ENCODE measurements at regions not wholly inside any gene's neighbourhood (a gene's known extent, or its start where the extent isn't known, plus 50 kb on each side); places are given as distances from the start of the nearest gene placed in this dataset.

DNA sequence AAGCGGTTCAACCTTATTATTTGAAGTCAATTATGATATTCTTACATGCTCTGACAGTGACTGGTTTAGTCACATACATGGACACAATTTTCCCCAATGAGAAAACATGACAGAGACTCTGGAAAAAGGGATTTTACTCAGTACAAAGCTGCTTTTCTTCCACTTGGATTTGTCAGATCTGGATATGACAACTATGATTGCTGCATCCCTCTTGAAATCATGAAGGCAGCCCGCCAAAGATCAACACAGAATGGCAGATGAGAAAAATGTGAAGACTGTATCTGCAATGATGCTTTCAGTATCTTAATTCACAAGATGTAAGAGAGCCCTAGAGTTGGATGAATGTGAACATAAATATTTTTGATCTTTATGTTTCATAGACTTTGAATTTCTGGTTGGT lies 439.6 kb downstream of the CDH8 start:
- DNase-seq (ENCODE audit: low spot score), result no peak

DNA sequence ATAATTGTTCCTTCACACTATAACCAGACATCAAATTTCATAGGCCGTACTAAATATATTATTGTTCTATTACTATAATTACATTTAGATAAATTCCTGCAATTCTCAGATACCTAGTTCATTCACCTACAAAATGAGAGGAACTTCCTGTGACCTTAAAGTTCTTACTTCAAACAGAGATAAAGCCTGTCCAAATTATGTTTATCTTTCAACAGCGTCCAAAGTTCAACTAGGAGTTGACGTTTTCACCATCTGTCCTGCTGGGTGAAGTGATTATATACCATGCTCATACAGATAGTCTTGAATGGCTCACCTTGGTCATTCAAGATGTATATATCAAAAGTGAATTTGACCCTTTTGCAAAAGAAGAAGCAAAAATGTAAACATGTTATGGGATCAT lies 440.6 kb downstream of the CDH8 start:
- no peak for DNase-seq (ENCODE audit: low spot score)

DNA sequence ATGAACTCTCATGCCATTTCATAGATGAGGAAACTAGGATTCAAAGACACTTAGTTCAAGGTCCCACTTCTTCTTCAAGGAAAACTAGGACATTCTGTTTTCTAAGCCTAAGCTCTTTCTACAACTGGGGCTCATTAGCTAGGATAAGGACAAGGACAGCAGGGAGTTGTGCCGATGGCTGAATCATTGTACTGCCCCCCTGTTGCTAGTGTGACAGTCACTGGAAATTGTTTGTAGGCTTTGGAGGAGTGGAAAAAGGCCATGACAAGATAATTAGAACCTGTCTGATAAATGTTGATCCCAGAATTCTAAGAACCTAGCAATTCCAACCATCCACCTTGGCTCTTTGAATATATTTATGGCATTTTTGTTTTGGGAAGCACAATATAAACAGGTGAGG lies 445.7 kb downstream of the CDH8 start:
- DNase-seq (ENCODE audit: low spot score), result no peak

DNA sequence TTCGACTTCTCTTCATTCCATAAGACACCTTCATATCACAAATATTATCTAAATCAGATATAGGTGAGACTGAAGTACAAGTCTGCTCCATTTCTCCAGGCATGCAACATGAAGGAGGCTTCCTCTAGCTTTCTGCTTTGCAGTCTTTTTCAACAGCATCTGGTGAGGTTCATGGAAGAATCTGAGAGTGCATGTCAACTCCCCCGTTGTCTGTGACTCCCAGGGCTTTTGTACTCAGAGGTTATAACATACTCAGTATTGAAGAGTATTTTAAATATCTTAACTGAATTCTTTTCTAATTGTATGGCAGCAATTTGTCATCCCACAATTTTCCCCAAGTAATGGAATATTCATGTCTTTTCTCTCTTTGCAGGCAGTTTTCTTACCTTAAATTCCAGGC lies 448.7 kb downstream of the CDH8 start:
- no peak for DNase-seq (ENCODE audit: low spot score)

DNA sequence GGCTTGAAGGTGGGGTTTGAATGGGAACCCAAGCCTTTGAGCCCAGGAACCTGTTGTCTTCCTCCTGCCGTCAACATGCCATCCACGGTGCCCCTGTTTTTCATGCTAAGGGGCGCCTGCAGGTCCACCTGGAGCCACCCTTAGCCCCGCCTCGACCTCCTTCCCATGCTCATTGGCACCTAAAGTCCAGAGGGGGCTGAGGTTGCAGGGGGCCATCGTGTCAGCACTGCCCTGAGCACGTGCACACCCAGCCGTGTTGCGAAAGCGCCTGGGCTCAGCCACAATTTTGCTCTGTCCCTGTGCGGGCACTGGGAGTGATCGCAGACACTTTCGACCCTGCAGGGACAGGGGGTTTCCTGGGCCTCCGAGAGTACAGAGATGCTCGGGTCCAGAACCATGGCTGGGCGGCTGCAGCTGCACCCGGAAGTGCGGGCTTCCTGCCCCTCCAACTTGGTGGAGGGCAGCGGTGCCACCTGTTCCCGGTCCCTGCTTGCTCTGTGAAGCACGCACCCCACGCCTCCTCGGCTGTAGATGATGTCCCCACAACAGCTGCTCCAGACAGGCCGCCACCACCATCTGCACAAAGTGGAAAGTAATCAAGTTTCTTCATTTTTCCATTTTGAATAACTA lies 454.7 kb downstream of the CDH8 start:
- DNase-seq (ENCODE audit: low spot score), result no peak

DNA sequence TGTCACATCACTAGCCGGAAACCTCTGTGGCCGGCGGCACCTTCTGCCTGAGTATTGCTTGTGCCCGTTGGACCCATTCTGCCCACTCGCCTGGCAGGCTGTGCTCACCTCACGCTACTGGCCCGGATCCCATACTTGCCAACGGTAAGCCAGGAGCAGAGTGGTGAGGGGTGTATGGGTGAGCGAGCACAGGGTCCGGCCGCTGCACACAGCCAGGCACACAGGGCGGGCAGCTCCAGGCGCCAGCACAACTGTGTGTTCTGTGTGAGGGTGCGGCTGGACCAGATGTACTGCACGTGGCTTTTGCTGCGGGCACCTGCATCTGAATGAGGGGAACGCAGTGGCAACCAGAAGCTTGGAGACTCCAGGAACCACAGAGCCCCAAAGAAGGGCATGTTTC lies 455.7 kb downstream of the CDH8 start:
- no peak for DNase-seq (ENCODE audit: low spot score)

DNA sequence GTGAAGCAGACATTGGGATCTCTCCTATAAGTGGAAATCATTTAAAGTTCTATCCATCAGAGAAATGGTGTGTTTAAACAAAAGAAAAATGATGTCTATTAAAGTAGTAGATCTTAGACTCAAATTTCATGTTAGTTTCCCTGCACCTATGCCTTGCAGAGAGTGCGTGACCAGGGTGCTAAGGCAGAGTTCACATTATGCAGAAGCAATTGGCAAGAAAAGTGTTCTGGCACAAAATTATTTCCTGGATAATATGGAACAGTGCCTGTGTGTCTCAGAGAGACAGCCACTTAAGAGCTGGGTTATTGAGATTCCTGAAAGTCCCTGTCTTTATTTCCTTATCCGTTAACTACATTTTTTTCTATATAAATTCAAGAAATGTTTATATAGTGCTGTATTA lies 457.0 kb downstream of the CDH8 start:
- no peak for DNase-seq (ENCODE audit: low spot score)

DNA sequence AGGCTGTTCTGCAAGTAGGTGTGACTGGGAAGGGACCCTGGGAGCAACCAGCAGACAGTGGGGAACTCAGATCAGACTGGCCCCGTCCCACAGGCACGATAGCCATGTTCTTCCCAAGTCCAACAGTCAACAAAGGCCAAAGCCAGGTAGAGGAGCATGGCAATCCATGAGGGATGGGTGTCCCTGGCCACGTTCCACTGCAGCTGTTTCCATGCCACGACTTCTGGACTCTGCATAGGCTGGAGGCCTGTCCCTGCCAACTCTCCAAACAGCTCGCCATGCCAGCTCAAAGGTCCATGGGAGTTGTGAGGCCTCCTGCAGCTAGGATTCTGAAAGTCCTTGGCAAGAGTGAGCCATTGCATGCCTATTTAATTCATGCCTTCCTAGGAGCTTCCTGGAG lies 459.8 kb downstream of the CDH8 start:
- DNase-seq (ENCODE audit: low spot score), result no peak

DNA sequence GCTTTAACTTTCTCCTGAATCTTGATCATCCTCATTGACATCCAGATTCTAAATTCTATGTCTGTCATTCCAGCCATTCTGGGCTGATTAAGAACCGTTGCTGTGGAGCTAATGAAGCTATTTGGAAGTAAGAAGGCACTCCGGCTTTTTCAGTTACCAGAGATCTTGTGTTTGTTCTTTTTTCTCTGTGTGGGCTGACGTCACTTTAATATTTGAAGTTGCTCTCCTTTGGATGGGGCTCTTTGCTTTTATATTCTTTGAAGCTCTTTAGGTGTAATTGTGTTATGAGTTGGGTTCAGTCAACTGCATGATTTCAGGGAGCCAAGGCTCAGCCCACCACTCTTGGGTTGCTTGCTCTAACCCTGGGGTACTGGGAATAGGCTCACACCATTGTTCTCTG lies 460.6 kb downstream of the CDH8 start:
- DNase-seq (ENCODE audit: low spot score), result no peak

DNA sequence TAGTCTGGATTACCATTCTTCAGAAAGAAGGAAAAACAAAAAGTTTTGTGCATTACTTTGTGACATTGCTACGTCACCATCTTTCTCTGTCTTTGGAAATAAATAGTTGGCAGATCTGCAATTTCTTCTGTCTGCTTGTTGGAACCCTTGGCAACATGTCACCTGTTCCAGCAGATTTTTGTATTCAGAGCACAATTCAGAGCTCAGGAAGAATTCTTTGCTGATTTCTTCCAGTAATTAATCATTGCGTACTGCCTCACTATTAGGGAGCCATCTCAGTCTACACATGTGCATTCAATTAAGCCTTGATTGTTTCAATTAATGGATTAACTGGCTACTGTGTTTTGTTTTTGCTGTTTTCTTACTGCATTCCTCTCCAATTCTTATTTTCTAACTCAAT lies 467.2 kb downstream of the CDH8 start:
- no peak for DNase-seq (ENCODE audit: low spot score)

DNA sequence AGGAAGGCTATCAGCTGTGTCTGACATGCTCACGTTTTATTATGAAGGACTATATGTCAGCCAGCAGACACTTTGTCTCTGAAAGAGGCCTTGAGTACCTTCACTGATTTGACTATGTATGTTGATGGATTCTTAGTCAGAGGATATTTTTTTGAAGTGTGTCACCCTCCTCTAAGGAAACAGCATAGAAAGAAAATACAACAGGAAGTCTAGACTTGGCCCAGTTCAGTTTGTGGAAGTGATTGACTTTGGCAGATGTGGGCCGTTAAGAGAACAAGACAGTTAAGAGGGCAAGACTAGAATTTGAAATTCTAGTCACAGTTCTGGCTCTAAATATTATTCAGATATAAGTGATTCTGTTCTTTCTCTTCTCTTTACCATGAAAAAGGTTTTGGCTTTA lies 471.5 kb downstream of the CDH8 start:
- no peak for DNase-seq (ENCODE audit: low spot score)

DNA sequence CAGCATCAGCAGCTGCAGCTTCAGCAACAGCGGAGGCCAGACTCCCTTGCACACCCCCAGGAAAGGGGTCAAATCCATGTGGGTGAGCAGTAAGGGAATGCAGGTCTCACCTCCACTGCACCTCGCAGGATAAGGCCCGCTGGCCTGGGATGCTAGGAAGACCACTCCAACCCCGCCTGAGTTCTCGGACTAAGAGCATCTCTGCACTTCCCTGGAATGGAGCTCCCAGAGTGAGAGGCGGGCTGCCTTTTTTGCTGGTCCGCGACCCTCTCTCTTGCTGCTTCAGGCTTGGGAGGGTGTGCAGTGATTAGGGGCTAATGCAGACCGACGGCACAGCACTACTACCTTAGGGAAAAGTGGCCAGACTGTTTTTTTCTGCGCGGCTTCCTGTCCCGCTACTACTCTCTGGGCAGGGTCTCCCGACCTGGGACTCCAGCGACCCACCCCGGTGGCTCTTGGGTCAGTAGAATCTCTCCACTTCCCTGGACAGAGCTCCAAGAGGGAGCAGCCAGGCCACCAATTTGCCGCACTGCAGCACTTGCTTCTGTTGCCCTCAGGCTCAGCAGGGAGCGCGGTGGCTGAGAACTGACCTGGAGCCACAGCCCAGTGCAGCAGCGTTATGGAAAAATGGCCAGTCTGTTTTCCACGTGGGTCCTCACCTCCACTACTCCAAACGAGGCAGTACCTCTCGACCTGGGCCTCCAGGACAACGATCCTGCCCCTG lies 480.4 kb downstream of the CDH8 start:
- DNase-seq (ENCODE audit: low spot score), result no peak

DNA sequence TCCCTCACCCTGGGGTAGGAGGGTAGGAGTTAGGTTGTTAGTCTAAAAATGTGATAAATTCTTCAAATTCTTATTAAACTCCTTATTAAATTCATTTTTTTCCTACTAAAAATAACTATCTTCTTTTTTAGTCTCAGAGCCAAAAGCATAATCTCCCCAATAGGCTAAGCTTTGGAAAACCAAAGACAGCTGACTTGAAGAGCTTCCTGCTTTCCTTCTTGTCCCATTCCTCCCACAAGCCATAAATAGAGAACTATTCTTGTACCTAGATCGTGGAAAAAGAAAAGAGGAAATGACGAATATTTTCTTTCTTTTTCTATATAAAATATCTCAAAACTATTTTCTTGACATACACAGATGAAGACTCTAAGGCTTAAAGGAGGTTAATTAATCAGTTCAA lies 486.9 kb downstream of the CDH8 start:
- DNase-seq (ENCODE audit: low spot score), result no peak

DNA sequence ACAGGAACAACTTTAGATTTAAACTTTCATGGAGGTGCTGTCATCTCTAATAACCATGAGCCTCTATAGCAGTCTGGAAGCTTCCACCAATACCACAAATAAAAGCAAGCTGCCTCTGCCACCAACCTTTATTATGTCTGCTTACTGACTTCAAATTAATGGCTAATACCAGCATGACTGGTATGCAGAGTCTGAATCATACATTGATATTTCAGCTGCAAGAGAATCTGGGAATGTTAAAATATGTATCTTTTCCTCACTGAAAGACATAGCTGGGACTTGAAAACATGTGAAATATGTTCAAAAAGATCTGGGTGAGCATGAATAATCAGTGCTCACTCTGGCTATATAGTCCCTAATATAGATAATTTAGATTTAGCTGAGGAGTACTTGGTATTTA lies 488.6 kb downstream of the CDH8 start:
- DNase-seq (ENCODE audit: low spot score), result no peak

DNA sequence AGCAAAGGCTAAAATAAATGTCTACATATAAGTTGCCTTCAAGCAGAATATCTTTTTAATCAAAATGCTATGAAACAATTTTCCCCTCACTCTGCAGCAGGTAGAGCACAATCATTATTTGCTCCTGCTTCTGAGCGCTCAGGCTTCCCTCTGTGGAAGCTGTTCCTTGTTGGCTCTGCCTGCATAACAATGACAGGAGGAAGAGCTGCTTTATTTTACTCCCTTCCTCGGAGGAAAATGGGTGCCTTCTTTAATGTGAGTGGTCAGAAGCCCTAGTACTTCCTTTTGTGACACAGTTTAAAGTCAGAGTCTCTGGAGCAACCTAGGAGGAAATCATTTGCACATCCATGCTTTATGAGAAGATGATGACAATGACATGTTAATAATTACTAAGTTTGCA lies 492.1 kb downstream of the CDH8 start:
- no peak for DNase-seq (ENCODE audit: low spot score)

DNA sequence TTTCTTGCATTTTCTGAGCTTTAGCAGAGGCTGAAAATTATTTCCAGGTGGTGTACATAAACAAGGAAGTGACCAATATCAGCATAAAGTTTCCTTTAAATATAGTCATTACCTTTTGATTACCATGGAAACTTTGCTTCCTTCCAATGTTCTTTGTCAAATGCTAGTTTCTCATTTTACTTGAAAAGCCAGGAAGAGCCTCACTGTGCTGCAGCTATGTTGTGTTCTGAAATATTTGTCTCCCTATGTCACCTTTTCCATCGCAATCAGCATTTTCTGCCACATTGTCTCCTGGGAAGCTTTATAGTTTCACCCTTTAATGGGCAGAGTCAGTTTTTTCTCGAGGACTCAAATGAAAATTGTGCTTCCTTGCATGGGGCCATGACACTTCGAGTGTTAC lies 496.0 kb downstream of the CDH8 start:
- DNase-seq (ENCODE audit: low spot score), result no peak

DNA sequence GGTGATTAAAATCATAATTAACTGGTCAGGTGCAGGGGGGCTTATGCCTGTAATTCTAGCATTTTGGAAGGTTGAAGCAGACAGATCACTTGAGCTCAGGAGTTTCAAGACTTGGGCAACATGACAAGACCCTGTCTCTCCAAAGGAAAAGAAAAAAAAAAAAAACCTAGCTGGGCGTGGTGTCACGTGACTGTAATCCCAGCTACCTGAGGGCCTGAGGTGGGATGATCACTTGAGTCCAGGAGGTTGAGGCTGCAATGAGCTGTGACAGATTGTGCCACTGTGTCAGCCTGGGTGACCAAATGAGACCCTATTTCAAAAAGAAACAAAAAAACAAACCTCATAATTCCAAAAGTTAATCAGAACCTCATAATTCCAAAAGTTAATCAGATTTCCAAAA lies 505.5 kb downstream of the CDH8 start:
- no peak for DNase-seq (ENCODE audit: low spot score)

DNA sequence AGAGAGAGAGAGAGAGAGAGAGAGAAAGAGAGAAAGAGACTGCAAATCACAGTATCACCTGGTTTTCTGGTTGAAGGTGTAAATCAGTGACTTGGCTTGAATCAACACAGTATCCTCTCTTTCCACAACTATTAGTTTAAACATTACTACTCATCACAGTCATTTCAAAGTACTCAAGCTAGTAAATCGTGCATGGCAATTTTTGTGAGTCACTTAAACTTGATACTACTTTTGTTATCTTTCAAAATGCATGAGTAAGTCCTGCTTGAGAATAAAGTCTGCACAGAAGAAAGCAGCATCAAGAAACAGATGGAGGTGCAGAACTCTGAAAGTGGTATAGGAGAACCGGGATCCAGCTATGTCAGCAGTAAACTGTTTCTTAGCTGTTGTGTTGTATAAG lies 535.4 kb downstream of the CDH8 start:
- no peak for DNase-seq (ENCODE audit: low spot score)

DNA sequence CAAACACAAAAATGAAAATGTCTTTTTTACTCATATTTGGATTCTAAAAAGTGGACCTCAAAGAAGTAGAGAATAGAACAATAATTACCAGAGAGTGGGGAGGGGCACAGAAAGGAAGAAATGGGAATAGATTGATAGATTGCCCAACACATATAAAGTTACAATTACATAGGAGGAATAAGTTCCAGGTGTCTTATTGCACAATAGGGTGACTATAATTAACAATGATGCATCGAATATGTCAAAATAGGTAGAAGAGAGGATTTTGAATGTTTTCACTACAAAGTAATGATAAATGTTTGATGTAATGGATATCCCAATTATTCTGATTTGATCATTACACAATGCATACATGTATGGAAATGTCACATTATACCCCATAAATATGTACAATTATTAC lies 556.0 kb downstream of the CDH8 start:
- no peak for DNase-seq (ENCODE audit: low spot score)

DNA sequence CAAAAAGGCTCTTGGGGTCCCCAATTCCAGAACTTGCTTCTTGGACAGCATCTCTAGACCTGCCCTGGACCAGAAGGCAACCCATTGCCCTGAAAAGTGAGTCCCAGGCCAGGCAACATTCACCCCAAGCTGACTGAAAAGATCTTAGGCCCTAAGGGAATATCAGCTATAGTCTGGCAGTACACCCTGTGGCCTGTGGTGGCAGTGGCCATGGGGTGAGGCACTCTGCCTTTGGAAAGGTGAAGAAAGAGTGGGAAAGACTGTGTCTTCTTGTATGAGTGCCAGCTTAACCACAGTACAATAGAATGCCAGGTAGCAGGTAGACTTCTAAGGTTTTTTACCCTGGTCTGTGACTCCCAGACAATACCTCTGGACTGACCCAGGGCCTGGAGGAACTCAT lies 564.5 kb downstream of the CDH8 start:
- DNase-seq (ENCODE audit: low spot score), result no peak

DNA sequence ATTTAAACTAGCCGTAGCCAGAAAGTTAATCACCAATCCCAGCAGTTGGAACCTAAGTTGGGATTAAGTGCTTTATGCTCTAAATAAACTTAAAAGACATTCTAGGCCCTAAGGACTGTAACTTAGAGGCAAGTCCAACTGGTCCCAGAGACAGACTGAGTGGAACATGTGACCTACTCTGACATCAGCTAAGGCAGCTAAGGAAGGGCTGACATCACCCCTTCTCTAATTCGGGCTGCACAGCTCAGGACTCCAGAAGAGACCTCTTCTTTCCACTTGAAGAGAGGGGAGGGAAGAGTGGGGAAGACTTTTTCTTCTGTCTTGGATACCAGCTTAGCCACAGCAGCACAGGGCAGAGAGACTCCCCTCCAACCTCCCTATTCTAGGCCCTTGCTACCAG lies 565.2 kb downstream of the CDH8 start:
- no peak for DNase-seq (ENCODE audit: low spot score)

DNA sequence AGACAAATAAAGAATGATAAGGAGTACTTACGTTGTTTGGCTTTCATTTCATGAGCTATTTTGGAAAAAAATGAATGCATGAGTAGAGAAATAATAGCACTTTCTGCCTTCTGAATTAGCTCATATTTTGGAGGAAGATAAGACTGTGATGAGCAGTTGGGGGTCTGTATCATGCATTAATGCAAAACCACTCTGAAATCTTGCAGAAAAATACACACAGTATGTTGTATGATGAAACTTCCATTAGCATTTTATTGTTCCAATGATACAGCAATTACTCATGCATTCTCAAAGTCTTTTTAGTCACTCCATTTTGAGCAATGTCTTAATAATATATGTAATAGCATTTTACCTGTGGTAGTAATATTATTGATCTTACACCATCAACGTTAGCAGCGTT lies 571.0 kb downstream of the CDH8 start:
- no peak for DNase-seq (ENCODE audit: low spot score)

DNA sequence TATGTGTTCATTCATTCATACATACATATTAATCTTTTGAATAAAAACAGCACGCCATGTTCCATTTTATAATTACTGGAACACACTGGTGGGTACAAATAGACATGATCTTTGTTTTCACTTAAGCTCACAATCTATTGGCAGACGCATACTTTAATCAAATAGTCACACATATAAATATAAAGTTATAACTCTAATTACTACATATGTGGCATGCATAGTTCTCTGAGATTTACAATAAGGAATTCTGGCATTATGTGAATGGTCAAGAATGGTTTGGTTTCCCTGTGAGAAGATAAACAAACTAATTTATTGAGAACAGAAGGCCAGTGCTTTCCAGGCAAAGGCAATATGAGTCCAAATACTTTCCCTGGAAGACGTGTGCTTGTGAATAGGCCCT lies 576.2 kb downstream of the CDH8 start:
- DNase-seq (ENCODE audit: low spot score), result no peak

DNA sequence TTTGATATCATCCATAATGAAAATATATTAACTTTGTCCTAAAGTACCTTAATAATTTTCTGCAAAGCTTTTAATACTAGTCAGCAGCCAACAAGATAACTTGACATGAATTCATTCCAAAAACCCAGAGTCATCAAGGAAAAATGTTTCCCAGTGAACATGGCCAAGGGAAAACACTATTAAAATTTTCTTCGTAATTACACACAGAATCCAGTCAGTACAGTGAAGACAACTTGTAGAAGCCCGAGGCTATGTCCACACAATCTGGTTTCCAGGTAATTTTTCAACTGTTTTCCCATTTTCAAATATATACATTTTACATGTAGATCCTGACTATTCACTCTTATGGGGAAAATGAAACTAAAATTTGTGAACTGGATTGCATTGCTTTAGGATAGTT lies 600.9 kb downstream of the CDH8 start:
- DNase-seq (ENCODE audit: low spot score), result no peak

All from NAMALWA (cell line).